ENCODE measurements at regions not wholly inside any gene's neighbourhood (a gene's known extent, or its start where the extent isn't known, plus 50 kb on each side); places are given as distances from the start of the nearest gene placed in this dataset.
"Not testable (repeated sequence)": the region's sequence is repeated elsewhere in the genome, so short reads cannot be mapped to it uniquely, and the experiment has no call there.

DNA sequence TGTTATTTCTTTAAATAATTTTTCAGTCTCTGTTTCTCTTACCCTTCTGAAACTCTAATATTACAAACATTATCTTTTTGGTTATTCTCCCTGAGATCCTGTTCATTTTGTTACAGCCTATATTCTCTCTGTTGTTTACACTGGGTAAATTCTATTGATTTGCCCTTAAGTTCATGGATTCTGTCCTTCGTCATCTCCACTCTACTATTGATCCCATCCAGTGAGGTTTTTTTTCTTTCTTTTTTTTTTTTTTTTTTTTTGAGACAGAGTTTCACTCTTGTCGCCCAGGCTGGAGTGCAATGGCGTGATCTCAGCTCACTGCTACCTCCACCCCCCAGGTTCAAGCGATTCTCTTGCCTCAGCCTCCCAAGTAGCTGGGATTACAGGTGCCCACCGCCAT, 393.9 kb downstream of the ZNF674 start:
- DNase-seq = not testable (repeated sequence)

DNA sequence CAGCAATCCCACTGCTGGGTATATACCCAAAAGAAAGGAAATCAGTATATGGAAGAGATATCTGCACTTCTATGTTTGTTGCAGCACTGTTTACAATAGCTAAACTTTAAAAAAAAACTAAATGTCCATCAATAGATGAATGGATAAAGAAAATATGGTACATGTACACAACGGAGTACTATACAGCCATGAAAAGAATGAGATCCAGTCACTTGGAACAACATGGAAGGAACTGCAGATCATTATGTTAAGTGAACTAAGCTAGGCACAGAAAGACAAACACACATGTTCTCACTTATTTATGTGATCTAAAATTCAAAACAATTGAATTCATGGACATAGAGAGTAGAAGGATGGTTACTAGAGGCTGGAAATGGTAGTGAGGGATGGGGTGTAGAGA, 400.7 kb downstream of the ZNF674 start:
- DNase-seq = no peak

DNA sequence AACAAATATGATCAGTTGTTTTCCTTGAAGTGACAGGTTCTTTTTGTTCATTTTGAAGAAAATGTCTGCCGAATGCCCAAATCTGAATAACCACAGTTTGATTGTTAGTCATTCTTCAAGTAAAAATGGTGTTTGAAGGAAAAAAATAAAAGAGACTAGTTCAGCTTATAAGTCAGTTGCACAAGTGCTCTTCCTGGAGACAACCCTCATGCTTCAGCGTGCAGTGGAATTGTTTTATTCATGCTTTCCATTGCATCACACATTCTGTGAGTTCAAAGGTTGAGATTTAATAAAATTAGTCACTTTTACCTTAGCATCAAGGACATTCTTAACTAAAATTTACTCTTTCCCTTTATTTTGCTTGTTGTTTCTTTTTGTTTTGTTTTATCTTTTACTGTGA, 404.9 kb downstream of the ZNF674 start:
- DNase-seq = no peak

DNA sequence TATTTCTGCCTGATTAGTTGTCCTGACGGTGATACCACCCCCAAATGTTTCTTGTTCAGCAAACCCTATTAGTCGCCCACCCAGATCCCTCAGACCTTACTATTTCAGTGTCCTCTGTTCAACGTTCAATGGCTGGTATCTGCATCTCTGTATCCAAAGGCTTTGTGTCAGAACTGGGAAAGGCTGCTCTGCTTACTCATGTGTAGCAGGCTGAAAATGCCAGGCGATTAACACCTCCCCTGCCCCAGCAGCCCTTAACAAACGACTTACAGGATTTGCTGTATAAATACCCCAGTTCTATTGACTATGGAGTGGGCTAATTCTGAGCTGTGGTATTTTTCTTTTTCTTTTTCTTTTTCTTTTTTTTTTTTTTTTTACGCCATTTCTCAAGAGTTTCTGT, 415.0 kb downstream of the ZNF674 start:
- DNase-seq = no peak

DNA sequence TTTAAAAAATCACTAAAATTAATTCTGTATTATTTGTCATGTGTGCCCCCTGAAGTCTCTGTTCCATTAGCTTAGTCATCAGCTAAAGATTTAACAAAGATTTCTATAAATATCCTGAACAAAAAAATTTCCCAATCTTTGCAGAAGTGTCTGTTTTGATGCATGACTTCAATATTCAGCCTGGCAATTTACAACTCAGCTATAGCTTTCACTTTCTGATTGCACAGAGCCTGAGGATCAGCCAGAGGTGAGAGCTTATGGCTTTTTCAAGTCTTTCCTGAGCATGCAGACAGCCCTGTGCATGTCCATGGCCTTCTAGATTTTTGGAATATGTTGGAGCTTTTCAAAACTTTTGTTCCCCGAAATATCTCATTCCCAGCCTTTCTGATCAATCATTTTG, 420.1 kb downstream of the ZNF674 start:
- DNase-seq = no peak

DNA sequence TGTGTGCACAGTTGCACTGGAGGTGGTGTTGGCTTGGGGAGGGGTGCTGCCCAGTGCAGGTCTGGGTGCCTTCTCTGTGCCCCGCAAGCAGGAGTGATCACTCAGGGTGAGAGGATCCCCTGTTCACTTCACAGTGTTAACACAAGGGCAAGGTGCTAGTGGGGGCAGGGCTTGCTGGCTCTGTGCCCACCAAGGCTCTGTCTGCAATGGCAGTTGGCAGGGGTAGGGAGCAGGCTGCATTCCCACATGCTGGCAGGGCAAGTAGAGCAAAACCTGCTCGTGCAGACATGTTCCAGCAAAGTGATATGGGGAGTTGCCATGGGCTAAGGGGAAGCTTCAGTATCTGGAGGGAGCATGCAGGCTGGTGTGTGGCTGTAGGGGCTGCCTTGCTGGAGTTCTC, 428.0 kb downstream of the ZNF674 start:
- no peak for DNase-seq

DNA sequence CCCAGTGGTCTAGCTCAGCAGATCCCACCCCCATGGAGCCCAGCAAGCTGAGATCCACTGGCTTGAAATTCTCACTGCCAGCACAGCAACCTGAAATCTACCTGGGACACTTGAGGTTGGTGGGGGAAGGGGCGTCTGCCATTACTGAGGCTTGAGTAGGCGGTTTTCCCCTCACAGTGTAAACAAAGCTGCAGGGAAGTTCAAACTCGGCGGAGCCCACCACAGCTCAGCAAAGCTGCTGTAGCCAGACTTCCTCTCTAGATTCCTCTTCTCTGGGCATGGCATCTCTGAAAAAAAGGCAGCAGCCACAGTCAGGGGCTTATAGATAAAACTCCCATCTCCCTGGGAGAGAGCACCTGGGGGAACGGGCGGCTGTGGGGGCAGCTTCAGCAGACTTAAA, 457.9 kb downstream of the ZNF674 start:
- DNase-seq = not testable (repeated sequence)

DNA sequence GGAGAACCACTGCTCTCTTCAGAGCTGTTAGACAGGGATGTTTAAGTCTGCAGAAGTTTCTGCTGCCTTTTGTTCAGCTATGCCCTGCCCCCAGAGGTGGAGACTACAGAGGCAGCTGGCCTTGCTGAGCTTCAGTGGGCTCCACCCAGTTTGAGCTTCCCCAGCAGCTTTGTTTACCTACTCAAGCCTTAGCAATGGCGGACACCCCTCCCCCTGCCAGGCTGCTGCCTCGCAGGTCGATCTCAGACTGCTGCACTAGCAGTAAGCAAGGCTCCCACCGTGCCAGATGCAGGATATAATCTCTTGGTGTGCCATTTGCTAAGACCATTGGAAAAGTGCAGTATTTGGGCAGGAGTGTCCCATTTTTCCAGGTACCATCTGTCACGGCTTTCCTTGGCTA, 465.1 kb downstream of the ZNF674 start:
- not testable (repeated sequence) for DNase-seq

DNA sequence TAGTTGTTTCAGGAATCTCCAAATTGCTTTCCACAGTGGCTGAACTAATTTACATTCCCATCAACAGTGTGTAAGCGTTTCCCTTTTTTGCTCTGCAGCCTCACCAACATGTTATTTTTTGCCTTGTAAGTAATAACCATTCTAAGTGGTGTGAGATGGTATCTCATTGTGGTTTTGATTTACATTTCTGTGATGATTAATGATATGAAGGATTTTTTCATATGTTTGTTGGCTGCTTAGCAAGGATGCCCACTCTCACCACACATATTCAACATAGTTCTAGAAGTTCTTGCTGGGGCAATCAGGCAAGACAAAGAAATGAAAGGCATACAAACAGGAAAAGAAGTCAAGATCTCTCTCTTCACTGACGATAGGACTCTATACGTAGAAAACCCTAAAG, 472.4 kb downstream of the ZNF674 start:
- DNase-seq = no peak

DNA sequence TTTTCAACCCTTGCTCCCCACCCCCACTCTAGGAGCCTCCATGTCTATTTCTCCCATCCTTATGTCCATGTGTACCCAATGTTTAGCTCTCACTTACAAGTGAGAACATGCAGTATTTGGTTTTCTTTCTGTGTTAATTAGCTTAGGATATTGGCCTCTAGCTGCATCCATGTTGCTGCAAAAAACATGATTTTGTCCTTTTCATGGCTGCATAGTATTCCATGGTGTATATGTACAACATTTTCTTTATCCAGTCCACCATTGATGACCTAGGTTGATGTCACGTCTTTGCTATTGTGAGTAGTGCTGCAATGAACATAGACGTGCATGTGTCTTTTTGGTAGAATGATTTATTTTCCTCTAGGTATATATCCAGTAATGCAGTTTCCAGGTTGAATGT, 472.8 kb downstream of the ZNF674 start:
- DNase-seq = no peak

DNA sequence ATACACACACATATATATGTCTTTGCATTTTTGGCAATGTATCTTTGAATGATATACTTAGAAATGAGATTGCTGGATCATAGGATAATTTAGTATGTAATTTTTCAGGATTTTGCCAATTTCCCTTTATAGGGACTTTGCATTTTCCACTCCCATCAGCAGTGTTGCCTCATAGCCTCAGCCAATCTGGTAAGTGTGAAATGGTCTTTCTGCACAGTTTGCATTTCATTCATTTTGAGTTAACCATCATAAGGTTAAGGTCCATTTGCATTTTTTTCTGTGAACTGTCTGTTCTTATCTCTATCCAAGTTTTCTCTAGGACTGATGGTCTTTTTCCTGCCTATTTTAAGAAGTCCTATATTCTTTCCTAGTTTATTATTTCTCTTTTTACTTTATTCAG, 474.8 kb downstream of the ZNF674 start:
- no peak for DNase-seq

DNA sequence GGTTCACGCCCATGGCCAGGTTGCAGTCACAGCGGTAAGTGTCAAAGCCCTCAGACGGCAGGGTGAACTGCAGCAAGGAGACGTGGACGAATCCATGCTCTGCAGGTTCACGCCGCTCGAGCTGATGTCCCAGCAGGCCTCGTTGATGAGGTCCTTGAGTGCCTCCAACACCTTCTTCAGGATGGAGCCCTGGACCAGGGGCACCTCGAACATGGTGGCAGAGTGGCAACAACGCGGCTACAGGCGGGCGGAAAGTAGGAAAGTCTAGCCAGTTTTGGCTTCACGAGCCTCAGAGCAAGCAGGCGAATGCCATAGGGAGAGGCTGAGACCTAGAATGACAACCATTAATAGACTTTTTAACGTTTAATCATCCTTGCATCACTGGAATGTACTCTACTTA, 485.9 kb downstream of the ZNF674 start:
- no peak for DNase-seq

DNA sequence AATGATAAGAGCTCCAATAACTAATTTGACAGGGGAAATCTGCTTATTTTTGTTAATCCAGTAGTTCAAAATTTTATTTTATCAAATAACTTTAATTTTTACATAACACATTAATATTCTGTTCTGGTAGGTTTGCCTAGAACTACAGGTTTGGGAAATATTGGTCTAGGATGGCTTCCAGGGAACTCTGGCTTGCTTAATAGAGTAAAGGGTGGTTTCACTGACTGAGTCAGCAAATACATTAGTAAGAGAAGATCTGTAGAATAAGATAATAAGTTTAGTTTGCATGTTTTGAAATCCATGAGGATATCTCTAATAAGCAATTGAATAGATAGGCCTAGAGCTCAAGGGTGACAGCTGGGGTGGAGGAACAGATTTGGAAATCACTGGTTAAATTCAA, 500.7 kb downstream of the ZNF674 start:
- DNase-seq = no peak

DNA sequence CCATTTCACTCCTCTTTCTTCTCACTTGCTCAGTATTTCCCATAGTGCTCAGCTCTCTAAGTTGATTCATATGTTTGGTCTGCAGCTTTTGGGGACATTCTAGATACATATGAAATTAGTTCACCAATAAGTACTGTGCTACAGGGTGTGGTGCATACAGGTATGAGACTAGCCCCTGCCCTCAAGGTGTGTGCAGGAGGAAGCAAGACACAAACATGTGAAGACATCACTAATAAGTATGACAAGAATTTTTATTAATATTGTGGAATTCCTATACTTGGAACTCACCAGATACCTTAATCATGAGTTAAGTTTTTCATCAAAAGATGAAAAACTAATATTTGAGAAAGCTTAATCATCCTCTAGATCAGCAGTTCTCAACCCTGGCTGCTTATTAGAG, 505.2 kb downstream of the ZNF674 start:
- DNase-seq = no peak

DNA sequence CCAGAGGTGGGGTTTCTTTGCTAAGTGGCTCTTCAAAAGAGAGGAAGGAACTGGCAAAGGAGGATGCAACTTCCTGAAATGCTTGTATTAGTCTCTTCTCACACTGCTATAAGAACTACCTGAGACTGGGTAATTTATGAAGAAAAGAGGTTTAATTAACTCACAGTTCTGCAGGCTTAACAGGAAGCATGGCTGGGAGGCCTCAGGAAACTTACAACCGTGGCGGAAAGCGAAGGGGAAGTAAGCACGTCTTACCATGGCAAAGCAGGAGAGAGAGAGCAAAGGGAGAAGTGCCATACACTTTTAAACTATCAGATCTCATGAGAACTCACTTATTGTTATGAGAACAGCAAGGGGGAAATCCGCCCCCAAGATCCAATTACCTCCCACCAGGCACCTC, 505.7 kb downstream of the ZNF674 start:
- DNase-seq = no peak

DNA sequence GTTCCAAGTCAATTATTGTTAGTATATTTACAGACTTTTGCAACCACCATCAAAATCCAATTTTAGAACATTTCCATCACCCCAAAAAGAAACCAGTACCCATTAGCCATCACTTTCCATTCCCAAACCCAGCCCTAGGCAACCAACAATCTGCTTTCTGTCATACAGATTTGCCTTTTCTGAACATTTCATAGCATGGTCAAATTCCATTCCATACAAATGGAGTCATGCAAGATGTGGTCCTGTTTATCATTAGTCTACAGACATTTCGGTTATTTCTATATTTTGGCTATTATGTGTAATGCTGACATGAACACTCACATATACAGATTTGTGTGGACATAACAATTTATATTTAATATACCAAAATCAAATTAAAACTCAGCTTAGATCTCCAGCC, 508.7 kb downstream of the ZNF674 start:
- DNase-seq = no peak

DNA sequence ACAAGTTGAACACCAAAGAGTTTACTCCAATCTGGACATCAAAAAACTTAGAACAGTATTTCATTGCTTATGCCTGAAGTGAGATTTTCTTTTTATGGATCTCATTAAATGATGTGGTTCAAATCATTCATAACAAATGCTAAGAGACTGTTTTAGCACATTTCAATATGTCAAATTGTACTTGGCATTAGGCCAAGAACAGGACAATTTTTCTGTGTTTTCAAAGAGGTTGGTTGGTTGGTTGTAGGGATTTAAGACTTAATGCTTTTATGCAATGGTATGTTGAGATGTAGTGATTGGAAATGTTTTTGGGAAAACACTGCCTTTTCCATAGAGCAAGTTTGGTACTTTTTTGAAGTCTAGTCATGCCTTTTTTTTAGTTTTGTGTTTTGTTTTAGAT, 510.4 kb downstream of the ZNF674 start:
- DNase-seq = no peak

DNA sequence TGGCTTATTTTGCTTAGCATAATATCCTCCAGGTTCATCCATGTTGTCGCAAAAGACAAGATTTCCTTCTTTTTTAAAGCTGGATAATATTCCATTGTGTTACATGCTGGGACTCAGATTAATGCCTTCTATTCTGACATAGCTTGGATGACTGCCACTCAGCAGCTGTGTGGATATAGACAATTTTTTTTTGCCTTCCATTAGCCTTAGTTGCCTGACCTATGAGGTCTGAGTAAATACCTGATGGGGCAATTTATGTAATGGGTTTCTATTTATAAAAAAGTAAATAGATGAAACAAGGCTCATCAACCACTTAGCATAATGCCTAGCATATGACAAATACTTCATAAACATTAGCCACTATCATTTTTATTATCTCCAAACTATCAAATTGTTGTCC, 515.4 kb downstream of the ZNF674 start:
- DNase-seq = no peak

DNA sequence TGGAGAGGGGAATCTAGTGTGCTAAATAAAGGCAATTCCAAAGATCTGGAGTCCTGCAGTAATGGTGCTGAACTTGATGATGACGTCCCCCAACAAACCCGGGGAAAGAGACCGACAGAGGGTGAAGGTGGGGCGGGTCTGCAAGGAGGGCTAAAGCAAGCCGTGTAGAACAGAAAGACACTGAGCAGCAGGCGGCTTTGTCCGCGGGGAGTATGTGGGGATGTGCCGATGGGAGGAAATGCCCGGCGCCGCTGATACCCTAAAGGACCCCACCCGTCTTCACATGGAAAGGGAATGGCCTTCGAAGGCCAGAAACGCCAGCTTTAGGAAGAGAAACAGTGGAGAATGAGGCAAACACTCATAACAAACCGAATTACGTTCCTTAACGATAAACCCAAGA, 528.9 kb downstream of the ZNF674 start:
- no peak for DNase-seq

DNA sequence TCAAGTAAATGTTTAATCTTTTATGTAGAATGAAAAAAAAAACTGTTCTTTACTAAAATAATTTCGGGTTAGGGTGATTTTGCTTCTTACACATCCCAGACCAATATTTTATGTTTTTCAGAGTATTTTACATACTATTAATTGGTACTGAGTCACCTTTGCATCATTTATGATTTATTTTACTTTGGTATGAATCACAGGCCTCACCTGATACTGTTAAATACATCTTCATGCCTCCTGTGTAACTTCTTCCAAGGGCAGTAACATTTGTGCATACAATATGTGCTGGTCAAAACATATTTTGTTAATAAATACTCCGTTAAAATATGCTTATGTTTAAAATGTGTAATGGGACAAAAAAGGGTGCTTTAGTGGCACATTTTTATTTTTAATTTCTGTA, 529.6 kb downstream of the ZNF674 start:
- no peak for DNase-seq

DNA sequence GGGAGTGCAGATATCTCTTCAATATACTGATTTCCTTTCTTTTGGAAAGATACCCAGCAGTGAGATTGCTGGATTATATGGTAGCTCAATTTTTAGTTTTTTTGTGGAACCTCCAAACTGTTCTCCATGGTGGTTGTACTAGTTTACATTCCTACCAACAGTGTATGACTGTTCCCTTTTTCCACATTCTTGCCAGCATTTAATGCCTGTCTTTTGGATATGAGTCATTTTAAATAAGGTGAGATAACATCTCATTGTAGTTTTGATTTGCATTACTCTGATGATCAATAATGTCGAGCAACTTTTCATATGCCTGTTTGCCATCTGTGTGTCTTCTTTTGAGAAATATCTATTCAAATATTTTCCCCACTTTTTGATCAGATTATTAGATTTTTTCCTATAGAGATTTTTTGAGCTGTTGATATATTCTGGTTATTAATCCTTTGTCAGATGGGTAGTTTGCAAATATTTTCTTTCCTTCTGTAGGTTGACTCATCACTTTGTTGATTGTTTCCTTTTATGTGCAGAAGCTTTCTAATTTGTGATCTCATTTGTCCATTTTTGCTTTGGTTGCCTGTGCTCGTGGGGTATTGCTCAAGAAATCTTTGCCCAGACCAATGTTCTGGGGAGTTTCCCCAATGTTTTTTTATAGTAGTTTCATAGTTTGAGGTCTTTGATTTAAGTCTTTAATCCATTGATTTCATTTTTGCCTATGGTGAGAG, 552.7 kb downstream of the ZNF674 start:
- DNase-seq = no peak

DNA sequence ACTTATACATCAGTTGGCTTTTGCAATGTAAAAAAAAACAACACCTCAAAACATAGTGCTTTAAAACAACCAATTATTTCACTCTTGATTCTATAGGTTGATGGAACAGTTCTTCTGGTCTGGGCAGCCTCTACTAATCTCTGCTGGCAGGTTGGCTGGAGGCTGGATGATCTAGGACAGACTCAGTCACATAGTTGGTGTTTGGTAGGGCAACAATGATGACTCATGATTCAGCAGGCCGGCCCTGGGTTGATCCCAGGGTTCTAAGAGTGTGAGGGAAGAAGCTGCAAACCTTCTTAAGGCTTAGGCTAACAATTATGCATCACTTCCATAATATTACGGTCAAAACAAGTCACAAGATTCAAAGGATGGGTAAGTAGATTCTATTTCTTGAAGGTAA, 558.2 kb downstream of the ZNF674 start:
- no peak for DNase-seq

DNA sequence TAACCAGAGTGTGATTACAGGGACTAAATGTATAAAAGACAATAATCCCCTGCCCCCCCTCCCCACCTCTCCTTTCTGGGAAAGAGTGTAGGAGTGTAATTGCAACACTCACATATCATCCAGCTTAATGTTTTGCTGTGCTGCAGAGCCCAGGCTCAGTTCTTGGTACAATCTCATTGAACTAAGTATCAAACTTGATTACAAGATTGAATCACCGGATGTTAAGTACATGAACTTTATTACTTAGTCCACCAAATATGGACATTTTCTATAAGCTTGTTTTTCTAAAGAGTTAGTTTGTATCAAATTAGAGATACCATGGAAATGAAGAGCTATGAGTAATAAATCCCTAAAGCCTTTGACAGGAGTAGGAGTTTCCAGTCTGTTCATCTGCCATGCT, 559.1 kb downstream of the ZNF674 start:
- no peak for DNase-seq

DNA sequence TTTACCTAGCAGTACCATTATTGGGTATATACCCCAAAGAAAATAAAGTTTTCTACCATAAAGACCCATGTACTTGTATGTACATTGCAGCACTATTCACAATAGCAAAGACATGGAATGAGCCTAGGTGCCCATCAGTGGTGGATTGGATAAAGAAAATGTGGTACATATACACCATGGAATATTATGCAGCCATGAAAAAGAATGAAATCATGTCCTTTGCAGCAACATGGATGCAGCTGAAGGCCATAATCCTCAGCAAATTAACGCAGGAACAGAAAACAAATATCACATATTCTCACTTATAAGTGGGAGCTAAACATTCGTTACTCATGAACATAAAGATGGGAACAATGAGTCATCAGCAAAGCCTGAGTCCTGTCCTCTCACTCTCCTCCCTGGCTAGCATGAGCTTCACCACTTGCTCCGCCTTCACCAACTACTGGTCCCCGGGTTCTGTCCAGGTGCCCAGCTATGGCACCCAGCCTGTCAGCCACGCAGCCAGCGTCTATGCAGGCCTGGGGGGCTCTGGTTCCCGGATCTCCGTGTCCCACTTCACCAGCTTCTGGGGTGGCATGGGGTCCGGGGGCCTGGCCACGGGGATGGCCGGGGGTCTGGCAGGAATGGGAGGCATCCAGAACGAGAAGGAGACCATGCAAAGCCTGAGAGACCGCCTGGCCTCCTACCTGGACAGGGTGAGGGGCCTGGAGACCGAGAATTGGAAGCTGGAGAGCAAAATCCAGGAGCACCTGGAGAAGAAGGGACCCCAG, 562.1 kb downstream of the ZNF674 start:
- DNase-seq = not testable (repeated sequence)

DNA sequence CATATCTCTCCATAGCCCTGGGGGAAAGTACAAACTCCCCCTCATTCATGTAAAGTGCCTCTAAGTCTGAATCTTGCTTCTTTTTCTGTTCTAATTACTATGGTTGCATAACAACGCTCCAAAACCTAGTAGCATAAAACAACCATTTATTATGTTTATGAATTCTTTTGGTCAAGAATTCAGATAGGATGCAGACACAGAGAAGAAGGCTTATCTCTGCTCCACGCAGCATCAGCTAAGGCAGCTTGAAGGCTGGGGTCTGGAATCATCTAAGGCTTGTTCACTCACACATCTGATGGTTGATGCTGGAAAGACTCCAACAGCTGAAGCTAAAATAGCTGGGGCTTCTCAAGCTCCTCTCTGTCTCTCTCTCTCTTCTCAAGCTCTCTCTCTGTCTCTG, 564.5 kb downstream of the ZNF674 start:
- DNase-seq = no peak
